Stimulated activated memory B cell treated with anti-CD40 and anti-IgM and Interleukin-4, amounts not matched to agents 10 μg/mL and 1 μg/mL and 100 μg/mL, for 72 hours (primary cell): ENCODE measurements at regions not wholly inside any gene's neighbourhood (a gene's known extent, or its start where the extent isn't known, plus 50 kb on each side); places are given as distances from the start of the nearest gene placed in this dataset.

Experiments
- ATAC-seq: fragments of 150-1000 bp; cut with Tn5 transposase; 2 replicates; pipeline ENCODE4 v1.10.0; 2021
- H3K27ac Mint-ChIP-seq: one replicate; pipeline ENCODE4 v1.8.0; 2022; ENCODE audit warnings: mild to moderate bottlenecking, mixed read lengths
- H3K27me3 Mint-ChIP-seq: one replicate; pipeline ENCODE4 v1.8.0; 2022; ENCODE audit warnings: mixed read lengths
- H3K36me3 Mint-ChIP-seq: one replicate; pipeline ENCODE4 v1.8.0; 2022; ENCODE audit warnings: mixed read lengths
- H3K4me1 Mint-ChIP-seq: one replicate; pipeline ENCODE4 v1.8.0; 2022; ENCODE audit warnings: mixed read lengths
- H3K4me3 Mint-ChIP-seq: one replicate; pipeline ENCODE4 v1.8.0; 2022; ENCODE audit warnings: mild to moderate bottlenecking, moderate library complexity, mixed read lengths
- H3K9me3 Mint-ChIP-seq: one replicate; pipeline ENCODE4 v1.8.0; 2022; ENCODE audit warnings: mixed read lengths

- Mint-ChIP-seq H3K36me3 (peaks cover 39% of the 10 kb centered on the region), H3K9me3 (no peaks in the 10 kb centered on the region), H3K4me1 (no peaks in the 10 kb centered on the region), H3K4me3 (no peak overlapping the region), H3K27ac (no peak overlapping the region), H3K27me3 (no peaks in the 10 kb centered on the region)
- ATAC-seq: no peak
Observed at GRCh38 chr4:122203407-122203806, 51.3 kb downstream of the BLTP1 start.

DNA sequence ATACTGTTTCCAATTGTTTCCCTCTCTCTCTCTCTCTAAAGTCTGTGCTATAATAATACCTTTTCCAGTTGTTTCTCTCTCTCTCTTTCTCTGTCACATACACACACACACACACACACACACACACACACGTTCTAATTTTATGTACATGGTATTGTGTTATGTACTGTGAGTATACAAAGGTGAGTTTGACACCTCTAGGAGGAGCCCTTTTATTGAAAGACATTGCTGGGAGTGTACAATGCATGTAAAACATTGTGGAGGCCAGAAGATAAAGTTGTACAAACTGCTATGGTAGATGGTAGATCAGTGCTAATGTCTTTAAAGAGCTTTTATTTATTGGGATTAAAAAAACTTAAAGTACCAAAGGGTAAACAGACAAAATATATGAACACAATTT lies 53.6 kb downstream of the BLTP1 start:
- H3K36me3 Mint-ChIP-seq: peaks cover 38% of the 10 kb centered on the region
- no peaks in the 10 kb centered on the region for H3K27me3 Mint-ChIP-seq
- H3K9me3 Mint-ChIP-seq: no peaks in the 10 kb centered on the region
- no peaks in the 10 kb centered on the region for H3K4me1 Mint-ChIP-seq
- no peak for ATAC-seq
- no peak overlapping the region for H3K27ac Mint-ChIP-seq
- H3K4me3 Mint-ChIP-seq: no peak overlapping the region

GRCh38 chr4:122212880-122213279 lies 60.7 kb downstream of the BLTP1 start:
- no peaks in the 10 kb centered on the region for H3K27me3 Mint-ChIP-seq
- H3K27ac Mint-ChIP-seq: no peak overlapping the region
- no peaks in the 10 kb centered on the region for H3K9me3 Mint-ChIP-seq
- no peak overlapping the region for H3K4me3 Mint-ChIP-seq
- no peaks in the 10 kb centered on the region for H3K4me1 Mint-ChIP-seq
- no peak for ATAC-seq
- H3K36me3 Mint-ChIP-seq: peaks cover 54% of the 10 kb centered on the region

DNA sequence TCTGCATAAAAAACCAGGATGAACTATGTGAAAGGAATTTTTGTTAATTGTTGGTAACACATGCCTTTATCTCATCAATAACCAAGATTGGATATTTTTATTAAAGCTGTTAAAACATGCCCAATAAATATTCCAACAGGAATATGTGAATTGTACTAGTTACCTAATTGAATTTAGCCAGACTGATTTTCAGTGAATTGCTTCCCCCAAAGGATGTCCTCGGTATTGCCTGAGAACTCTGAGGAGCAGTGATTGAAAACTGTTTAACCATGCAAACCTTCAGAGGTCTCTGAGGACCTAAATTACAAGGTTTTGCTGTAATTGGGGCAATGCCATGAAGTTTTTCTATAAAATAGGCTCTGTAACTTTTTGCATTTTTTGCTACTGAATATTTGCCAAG lies 66.6 kb downstream of the BLTP1 start:
- Mint-ChIP-seq H3K36me3 (peaks cover 65% of the 10 kb centered on the region), H3K27me3 (no peaks in the 10 kb centered on the region)
- ATAC-seq: no peak

DNA sequence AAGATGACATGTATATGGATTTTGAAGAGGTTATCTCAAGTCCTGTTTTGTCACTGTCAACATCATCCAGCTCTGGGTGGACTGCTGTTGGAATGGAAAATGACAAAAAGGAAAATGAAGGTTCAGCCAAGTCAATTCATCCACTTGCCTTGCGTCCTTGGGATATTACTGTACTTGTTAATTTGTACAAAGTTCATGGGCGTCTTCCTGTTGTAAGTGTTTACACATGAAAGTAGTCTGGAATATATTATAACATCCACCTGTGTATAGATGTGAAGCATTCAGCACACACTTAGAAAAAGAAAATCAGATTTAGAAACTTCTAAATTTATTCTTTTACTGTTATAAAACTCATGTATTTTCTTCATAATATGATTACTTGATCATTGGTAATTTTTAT lies 67.2 kb downstream of the BLTP1 start:
- peaks cover 69% of the 10 kb centered on the region for H3K36me3 Mint-ChIP-seq

More for the DNA sequence above, 66.6 kb downstream of the BLTP1 start:
- H3K4me3 Mint-ChIP-seq: no peak overlapping the region
- H3K4me1 Mint-ChIP-seq: no peaks in the 10 kb centered on the region
- no peak overlapping the region for H3K27ac Mint-ChIP-seq
- no peaks in the 10 kb centered on the region for H3K9me3 Mint-ChIP-seq

DNA sequence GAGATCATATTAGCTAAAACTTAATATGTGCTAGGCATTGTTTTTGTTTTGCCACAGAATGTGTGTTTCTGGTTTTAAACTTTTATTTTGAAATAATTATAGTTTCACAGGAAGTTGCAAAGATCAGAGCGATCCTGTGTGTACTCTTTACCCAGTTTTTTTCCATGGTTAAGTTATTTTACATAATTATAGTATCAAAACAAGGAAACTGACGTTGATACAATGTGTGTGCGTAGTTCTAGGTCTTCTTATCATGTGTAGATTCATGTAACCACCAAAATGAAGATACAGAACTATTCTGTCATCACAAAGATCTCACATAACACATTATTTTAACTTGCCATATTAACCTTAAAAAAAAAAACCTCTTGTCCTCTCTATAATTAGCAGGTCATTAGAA lies 69.2 kb downstream of the BLTP1 start:
- no peak overlapping the region for H3K27ac Mint-ChIP-seq
- no peak overlapping the region for H3K4me3 Mint-ChIP-seq
- H3K27me3 Mint-ChIP-seq: no peaks in the 10 kb centered on the region
- H3K4me1 Mint-ChIP-seq: no peaks in the 10 kb centered on the region
- no peaks in the 10 kb centered on the region for H3K9me3 Mint-ChIP-seq
- H3K36me3 Mint-ChIP-seq: peaks cover 66% of the 10 kb centered on the region
- ATAC-seq: no peak

More for the DNA sequence above, 67.2 kb downstream of the BLTP1 start:
- no peak overlapping the region for H3K4me3 Mint-ChIP-seq
- ATAC-seq: no peak
- H3K4me1 Mint-ChIP-seq: no peaks in the 10 kb centered on the region
- no peak overlapping the region for H3K27ac Mint-ChIP-seq
- H3K9me3 Mint-ChIP-seq: no peaks in the 10 kb centered on the region
- no peaks in the 10 kb centered on the region for H3K27me3 Mint-ChIP-seq

DNA sequence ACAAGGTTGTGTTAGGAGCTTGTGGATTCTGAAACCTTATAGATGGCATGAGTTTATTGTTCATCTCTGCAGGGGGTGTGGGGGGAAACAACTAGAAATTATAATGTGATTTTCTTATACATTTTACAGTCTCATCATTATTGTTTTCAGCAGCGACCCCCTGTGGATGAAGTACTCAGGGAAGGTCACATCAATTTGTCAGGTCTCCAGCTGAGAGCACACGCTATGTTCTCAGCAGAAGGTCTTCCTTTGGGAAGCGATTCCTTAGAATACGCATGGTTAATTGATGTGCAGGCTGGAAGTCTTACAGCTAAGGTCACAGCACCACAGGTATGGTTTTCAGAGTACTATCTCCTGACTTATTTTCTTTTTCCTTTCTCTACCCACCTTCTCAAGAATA lies 72.2 kb downstream of the BLTP1 start:
- H3K27ac Mint-ChIP-seq: no peak overlapping the region
- H3K9me3 Mint-ChIP-seq: no peaks in the 10 kb centered on the region
- no peak for ATAC-seq
- no peaks in the 10 kb centered on the region for H3K4me1 Mint-ChIP-seq
- peaks cover 55% of the 10 kb centered on the region for H3K36me3 Mint-ChIP-seq
- H3K4me3 Mint-ChIP-seq: no peak overlapping the region
- no peaks in the 10 kb centered on the region for H3K27me3 Mint-ChIP-seq

GRCh38 chr4:122227202-122227601 lies 75.1 kb downstream of the BLTP1 start:
- no peak overlapping the region for H3K4me3 Mint-ChIP-seq
- peaks cover 61% of the 10 kb centered on the region for H3K36me3 Mint-ChIP-seq
- H3K9me3 Mint-ChIP-seq: no peaks in the 10 kb centered on the region
- H3K27ac Mint-ChIP-seq: no peak overlapping the region
- no peaks in the 10 kb centered on the region for H3K27me3 Mint-ChIP-seq
- no peak for ATAC-seq
- no peaks in the 10 kb centered on the region for H3K4me1 Mint-ChIP-seq

DNA sequence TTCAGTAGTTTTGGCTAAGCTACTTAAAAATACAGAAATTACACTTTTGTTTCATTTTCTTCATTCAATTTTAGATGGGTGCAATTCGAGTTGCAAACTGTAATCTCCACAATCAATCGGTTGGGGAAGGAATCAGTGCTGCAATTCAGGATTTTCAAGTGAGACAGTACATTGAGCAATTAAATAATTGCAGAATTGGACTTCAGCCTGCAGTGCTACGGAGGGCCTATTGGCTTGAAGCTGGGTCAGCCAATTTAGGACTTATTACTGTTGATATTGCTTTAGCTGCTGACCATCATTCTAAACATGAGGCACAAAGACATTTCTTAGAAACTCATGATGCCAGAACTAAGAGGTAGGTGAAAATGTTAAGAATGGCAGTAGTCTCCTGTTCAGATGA lies 77.7 kb downstream of the BLTP1 start:
- ATAC-seq: no peak
- H3K27me3 Mint-ChIP-seq: no peaks in the 10 kb centered on the region
- peaks cover 59% of the 10 kb centered on the region for H3K36me3 Mint-ChIP-seq
- no peaks in the 10 kb centered on the region for H3K4me1 Mint-ChIP-seq
- H3K9me3 Mint-ChIP-seq: no peaks in the 10 kb centered on the region
- no peak overlapping the region for H3K4me3 Mint-ChIP-seq
- H3K27ac Mint-ChIP-seq: no peak overlapping the region

- no peak overlapping the region for H3K4me3 Mint-ChIP-seq
- H3K27me3 Mint-ChIP-seq: no peaks in the 10 kb centered on the region
- H3K4me1 Mint-ChIP-seq: no peaks in the 10 kb centered on the region
- H3K27ac Mint-ChIP-seq: no peak overlapping the region
- H3K36me3 Mint-ChIP-seq: peaks cover 58% of the 10 kb centered on the region
- no peak for ATAC-seq
- no peaks in the 10 kb centered on the region for H3K9me3 Mint-ChIP-seq
Observed at GRCh38 chr4:122232633-122233032, 80.5 kb downstream of the BLTP1 start.

- peaks cover 62% of the 10 kb centered on the region for H3K36me3 Mint-ChIP-seq
- no peak for ATAC-seq
- no peaks in the 10 kb centered on the region for H3K4me1 Mint-ChIP-seq
- H3K27me3 Mint-ChIP-seq: no peaks in the 10 kb centered on the region
- H3K27ac Mint-ChIP-seq: no peak overlapping the region
- no peaks in the 10 kb centered on the region for H3K9me3 Mint-ChIP-seq
- H3K4me3 Mint-ChIP-seq: no peak overlapping the region
Observed at GRCh38 chr4:122234686-122235085, 82.6 kb downstream of the BLTP1 start.

GRCh38 chr4:122243785-122244184 lies 91.7 kb downstream of the BLTP1 start:
- Mint-ChIP-seq H3K4me1 (no peaks in the 10 kb centered on the region), H3K27ac (no peak overlapping the region), H3K36me3 (peaks cover 43% of the 10 kb centered on the region), H3K27me3 (no peaks in the 10 kb centered on the region), H3K4me3 (no peak overlapping the region), H3K9me3 (no peaks in the 10 kb centered on the region)
- ATAC-seq: no peak

DNA sequence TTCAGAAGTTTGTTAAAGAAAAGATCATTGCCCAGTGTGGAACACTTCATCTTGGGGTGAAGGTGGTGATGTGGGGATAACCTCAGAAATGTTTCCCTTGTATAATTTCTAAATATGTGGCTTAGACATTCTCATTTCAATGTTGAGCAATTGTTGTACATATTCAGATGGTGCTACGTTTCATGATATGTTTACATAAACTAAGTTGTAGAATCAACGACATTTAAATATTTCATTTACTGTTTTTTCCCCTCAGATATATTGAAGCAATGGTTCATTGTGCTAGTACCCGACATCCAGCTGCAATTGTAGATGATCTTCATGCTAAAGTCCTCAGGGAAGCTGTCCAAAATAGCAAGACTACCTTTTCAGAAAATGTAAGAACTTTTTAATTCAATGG lies 92.6 kb downstream of the BLTP1 start:
- H3K36me3 Mint-ChIP-seq: peaks cover 40% of the 10 kb centered on the region
- H3K4me1 Mint-ChIP-seq: no peaks in the 10 kb centered on the region
- ATAC-seq: no peak
- no peaks in the 10 kb centered on the region for H3K9me3 Mint-ChIP-seq
- no peak overlapping the region for H3K4me3 Mint-ChIP-seq
- no peaks in the 10 kb centered on the region for H3K27me3 Mint-ChIP-seq
- H3K27ac Mint-ChIP-seq: no peak overlapping the region

DNA sequence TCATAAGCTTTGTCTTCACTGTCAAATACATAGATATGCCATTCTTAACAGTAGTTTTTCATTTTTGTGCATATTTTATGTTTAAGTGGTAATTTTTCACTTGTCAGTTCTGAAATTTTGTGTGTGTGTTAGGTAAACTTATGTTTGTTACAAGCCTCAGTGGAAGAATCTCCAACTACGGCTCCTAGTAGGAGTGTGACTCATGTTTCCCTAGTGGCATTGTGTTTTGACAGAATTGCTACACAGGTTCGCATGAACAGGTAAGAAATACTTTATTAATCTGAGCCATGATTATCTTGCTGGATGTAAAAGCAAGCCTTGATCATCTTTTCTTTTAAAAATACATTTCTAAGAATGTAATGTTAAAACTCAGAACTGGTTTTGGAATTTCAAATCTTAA lies 94.4 kb downstream of the BLTP1 start:
- Mint-ChIP-seq H3K27me3 (no peaks in the 10 kb centered on the region), H3K36me3 (peaks cover 37% of the 10 kb centered on the region), H3K4me1 (no peaks in the 10 kb centered on the region), H3K4me3 (no peak overlapping the region), H3K27ac (no peak overlapping the region), H3K9me3 (no peaks in the 10 kb centered on the region)
- no peak for ATAC-seq

GRCh38 chr4:122249357-122249756 lies 97.2 kb downstream of the BLTP1 start:
- Mint-ChIP-seq H3K27ac (no peak overlapping the region), H3K9me3 (no peaks in the 10 kb centered on the region), H3K36me3 (peaks cover 60% of the 10 kb centered on the region), H3K4me1 (no peaks in the 10 kb centered on the region), H3K4me3 (no peak overlapping the region), H3K27me3 (no peaks in the 10 kb centered on the region)
- ATAC-seq: no peak

- no peak for ATAC-seq
- Mint-ChIP-seq H3K9me3 (no peaks in the 10 kb centered on the region), H3K4me1 (no peaks in the 10 kb centered on the region), H3K4me3 (no peak overlapping the region), H3K36me3 (peaks cover 65% of the 10 kb centered on the region), H3K27me3 (no peaks in the 10 kb centered on the region), H3K27ac (no peak overlapping the region)
Observed at GRCh38 chr4:122252584-122252983, 100.5 kb downstream of the BLTP1 start.

DNA sequence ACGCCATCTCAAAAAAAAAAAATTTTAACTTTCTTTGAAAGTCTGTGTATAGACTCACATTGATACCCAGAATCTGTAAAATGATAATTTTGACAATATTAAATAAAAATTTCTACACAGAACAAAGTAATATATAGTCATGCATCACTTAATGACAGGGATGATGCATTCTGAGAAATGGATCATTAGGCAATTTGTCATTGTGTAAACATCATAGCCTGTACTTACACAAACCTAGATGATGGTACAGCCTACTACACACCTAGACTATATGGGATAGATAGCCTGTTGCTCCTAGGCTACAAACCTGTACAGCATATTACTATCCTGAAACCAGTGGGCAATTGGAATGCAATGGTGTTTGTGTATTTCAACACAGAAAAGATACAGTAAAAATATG lies 107.7 kb downstream of the BLTP1 start:
- ATAC-seq: no peak
- Mint-ChIP-seq H3K36me3 (peaks cover 46% of the 10 kb centered on the region), H3K27ac (no peak overlapping the region), H3K4me1 (no peaks in the 10 kb centered on the region), H3K4me3 (no peak overlapping the region), H3K9me3 (no peaks in the 10 kb centered on the region), H3K27me3 (no peaks in the 10 kb centered on the region)
